Right kidney (tissue), 1 donor: ENCODE measurements at regions not wholly inside any gene's neighbourhood (a gene's known extent, or its start where the extent isn't known, plus 50 kb on each side); places are given as distances from the start of the nearest gene placed in this dataset.
"Not testable (repeated sequence)": the region's sequence is repeated elsewhere in the genome, so short reads cannot be mapped to it uniquely, and the experiment has no call there.

Experiments used
- DNase-seq: peaks from one replicate; pipeline ENCODE4 v3.0.0-alpha.2; 2016

DNA sequence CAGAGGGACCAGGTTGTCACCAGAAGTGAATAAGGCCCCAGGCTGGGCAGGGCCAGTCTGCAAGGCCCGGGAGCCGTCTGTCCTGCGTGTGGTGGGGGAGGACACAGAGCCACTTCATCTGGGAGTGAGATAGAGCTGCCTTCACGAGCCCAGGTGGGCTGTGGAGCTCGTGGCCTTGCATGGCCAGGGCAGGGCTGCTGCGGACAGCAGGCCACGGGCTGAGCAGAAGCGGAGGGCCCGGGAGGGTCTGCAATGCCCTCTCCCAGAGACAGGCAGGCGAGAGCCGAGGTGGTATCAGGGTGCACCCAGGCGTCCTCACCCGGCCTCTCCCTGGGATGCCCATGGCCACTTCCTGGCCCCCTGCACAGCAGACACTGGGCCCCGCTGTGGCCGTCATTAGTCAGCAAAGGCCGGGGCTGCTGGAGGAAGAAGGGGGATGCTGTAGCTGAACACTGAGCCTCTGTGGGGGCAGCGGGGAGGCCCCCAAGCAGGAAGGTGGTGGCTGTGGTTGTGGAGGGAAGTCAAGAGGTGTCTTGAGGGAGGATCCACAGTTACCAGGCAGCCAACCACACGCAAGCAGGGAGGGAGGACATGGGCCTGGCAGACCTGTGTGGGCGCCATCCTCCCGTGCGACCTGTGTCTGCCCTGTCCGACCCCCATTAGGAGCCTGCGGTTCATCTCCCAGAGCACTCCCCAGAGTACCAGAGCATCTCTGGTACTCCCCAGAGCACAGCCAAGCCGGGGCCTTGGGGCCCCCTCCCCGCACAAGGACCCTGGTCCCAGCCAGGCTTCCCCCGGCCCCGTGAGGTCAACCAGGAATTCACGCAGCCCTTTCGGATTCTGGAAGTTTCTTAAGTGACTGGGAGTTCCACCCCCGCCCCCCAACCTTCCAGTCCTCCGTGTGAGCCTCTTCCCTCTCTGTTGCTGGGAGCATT lies 1109.5 kb downstream of the BRD1 start:
- no peak for DNase-seq

DNA sequence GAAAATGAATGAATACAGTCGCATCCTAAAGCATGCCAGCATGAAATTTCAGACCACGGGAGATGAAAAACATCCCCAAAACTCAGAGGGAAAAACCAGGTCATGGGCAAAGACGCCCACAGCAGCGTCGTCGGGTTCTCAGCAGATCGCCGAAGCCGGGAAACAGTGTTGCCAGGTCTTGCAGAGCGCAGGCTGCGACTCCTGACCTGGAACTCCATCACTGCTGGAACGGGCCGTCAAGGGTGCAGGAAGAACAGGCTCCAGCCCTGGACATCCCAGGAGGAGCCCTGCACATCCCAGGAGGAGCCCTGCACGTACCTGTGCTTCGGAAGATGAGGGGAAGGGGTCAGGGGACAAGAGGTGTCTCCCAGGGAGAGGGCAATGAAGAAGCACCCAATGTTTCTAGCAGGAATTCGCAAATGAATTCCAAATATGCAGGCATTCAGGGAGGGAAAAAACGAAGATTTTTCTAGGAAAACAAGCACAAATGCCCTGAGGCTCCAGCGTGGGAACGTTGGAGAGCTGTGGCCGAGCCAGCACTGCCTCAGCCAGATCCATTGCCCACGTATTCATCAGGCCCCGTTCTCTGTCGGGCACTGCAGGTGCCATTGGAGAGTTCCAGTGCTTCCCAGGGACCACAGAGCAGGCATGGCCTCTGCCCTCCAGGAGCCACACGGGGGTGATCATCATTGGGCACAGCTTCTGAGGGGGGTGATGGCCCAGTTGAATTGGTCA lies 1110.4 kb downstream of the BRD1 start:
- no peak for DNase-seq

DNA sequence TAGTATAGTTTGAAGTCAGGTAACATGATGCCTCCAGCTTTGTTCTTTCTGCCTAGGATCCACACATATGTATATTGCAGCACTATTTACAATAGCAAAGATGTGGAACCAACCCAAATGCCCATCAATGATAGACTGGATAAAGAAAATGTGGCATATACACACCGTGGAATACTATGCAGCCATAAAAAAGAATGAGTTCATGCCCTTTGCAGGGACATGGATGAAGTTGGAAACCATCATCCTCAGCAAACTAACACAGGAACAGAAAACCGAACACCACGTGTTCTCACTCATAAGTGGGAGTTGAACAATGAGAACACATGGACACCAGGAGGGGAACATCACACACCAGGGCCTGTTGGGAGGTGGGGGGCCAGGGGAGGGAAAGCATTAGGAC lies 1111.5 kb downstream of the BRD1 start:
- not testable (repeated sequence) for DNase-seq

DNA sequence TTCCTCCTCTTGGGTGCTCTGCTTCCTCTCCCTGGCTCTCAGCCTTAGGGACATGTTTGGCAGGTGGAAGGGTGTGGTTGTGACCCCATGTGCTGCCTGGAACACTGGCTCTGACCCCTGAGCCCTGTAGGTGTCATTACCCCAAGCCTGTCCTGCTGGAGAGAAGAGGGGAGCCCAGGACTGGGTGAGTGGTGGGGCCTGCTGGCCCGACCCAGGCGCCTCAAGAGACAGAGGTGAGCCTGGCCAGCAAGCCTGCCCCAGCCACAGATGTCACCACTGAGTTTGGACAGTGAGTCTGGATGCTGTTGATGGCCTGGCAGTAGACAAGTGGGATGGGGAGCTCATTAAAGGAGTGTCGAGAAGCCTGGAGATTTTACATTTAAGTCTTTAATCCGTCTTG lies 1112.2 kb downstream of the BRD1 start:
- DNase-seq, result no peak

DNA sequence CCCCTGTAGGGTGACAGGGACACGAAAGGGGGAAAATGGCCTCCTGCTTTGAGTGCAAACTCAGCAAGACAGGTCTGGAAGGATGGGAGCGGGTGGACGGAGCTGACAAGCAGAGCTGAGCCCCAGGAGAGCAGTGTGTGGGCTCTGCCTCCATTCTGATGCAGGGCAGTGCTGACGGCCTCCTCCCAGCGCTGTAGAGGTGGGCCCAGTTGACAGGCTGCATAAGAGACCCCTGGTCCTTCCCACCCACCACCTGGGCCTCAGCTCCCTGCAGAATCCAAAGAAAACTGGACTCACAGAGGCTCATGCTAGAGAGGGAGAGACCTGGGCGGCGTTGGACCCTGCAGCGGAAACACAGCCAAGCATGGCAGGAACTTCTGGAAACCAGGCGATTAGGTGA lies 1113.4 kb downstream of the BRD1 start:
- DNase-seq, result no peak

DNA sequence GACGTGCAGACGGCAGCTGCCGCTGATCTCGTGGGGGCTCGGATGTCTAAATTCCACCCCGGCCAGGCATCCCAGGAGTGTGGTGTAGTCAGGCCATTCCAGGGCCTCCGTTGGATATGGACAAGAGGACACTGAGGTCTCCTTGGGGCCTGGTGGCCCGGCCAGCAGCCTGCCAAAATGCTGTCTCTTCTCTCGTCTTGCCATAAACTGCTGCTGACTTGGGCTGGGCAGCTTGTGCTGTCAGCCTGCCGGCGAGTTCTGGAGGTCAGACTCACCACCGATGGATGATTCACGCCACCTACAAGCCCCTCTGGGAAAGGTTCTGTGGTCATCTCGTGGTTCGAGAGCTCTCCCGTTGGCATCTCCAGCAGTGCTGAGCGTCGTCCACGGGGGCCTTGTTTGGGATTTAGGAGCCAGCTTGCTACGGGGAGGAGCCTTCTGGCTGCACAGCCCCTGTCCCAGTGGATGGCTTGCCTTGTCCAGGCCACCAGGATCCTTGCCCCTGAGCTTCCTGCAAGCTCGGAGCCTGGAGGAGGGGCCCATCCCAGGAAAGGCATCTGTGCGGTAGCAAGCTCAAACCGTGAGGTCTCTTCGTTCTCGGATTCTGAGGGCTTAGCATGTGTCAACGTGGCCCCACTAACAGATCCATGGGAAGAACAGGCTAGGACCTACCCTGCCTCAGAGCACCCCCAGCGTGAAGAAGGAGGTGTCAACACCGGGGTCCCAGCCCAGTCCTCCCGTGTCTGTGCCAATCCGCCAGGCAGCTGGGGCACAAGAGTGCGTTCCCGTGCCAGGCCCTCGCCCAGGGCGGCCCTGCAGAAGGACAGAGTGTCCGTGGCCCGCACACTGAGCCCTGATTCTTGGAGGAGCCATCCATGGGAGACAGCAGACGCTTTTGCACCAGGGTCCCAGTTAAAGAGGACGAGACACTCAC lies 1114.1 kb downstream of the BRD1 start:
- DNase-seq, result no peak

DNA sequence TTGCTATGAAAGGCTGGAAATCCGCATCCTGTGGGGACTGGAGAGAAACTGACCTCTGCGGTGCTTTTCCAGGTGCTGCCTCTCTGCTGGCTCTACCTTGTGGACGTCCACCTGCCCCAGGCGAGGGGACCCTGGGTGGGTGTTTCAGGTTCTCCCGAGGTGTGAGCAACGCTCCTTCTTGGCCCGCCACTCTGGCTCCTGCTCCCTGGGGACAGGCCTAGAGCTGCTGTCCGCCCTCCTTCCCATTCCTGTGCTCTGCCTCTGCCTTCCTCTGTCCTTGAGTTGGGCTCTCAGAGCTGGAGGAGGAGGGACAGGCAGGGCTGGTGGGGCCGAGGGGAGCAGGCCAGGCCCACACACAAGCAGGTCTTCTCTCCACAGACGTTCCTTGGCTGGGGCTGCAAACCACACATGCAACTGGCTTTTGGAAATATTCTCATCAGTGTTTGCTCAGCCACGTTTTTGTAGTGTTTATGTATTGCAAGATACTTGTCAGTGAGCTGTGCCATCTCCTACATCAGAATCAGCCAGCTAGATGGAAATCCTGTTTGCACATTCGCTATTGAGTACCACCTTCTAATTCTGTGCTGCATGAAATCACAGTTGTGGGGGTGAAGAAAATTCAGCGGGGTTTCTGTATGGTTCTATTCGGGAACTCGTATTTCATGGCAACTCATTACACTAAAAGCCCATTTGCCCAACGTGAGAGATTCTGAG lies 1115.0 kb downstream of the BRD1 start:
- no peak for DNase-seq

DNA sequence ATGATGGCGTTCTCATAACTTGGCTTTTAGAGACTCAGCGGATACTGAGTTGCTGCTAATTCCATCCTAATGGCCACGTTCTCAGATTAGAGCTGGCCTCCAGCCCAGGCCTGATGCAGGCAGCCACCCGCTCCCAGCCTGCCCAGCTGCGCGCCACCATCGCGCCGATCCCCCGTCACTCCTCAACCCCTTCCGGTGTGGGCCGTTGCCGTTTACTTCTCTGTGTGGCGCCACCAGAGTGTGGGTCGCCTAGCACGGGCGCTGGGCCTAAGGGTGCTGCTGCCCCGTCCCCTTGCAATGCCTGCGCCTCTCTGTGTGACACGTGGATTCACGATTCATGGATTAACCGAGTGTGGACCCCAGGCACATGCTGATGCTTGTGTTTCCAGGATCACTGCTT lies 1116.0 kb downstream of the BRD1 start:
- no peak for DNase-seq

DNA sequence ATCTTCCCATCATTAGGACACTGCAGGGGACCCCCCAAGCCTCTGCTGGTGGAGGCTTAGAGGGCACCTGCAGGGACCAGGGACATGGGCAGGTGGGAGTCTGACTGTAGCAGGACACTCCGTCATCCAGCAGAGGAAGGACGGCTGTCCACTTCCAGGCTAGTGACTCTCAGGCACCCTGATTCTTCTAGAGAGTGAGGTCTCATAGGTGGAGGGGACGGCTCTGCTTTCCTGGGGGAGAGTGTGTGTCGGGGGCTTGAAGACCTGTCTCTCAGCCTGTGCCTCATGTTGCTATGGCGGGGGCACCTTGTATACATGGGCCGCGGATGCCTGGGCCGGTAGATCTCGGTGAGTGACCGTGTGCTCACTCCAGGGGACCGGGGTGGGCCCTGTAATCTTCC lies 1116.6 kb downstream of the BRD1 start:
- DNase-seq, result no peak

DNA sequence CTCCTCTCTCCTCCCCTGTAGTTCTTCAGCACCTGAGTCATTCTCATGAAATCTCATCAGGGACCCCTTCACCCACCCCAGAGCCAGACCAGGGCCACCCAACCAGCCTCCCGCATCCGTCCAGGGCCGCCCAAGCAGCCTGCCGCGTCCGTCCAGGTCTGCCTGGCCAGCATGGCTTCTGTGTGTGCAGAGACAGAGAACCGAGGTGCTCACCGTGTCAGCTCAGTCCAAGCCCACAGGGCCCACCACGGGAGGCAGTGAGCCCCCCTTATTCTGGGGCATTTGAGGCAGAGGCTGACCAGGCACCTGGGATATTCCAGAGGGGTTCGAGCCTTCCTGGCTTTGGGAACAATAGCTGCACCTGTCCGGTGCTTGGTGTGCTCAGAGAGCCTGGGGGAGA lies 1117.3 kb downstream of the BRD1 start:
- no peak for DNase-seq

DNA sequence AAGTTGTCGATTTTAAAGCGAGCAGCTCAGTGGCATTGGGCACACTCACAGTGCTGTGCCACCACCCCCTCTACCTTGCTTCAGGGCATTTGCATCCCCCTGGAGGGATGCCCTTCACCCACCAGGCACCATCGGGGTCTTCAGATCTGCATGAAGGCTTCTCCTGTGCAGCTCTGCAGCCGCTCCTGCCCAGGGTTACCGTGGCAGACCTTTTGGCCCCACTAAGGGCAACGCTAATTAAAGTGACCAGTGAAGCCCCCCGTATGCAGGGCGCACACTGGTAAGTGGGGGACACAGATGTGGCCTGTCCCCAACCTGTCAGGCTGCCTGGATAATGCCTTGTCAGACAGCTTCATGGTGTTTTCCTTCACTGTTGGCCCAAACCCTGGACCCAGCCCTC lies 1117.7 kb downstream of the BRD1 start:
- DNase-seq, result no peak

DNA sequence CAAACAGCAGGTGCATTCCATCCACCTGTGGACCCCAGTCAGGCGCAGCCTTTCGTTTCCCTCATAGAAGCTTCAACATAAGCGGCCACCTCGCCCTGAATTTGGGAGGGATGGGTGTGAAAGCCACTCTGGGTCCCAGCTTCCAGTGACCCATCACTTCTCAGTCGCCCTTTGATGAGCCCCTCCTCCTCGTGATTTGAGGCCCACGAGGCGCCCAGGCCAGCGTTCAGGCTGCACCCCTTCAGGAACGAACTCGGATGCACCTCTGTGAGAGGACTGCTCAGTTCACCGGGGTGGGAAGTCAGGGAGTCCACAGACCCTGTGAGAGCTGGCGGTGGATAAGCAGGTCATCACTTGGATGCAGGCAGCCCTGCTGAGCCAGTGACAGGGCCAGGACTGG lies 1118.2 kb downstream of the BRD1 start:
- DNase-seq, result no peak

DNA sequence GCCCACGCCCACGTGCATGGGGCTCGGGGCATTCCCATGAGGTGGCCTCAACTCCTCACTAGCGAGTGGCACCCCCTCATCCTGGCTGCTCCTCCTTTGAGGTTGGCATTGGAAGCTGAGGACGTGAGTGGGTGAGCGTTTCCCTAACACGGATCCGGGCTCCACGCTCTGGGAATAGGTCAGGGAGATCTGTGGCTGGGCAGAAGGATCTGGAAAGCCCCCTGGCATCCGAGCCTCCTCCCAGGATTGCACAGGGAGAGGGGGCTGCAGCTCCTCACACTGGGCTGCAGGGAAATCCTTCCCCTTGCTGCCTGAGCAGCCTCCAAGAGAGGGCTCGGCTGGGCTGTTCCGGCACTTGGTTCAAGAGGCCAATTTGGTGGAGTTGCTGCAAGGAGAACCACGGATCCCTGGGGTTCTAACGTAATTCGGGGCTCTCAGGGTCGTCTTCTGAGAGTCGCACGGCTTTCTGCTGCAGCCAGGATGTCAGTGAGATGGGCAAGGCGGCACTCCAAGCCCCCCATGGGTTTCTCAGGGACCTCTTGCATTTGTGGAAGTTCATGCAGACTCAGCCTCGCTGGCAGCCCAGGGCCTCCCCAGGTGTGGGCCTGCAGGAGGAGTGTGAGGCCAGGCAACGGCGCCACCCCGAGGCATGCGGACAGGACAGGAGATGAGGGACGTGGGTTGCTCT lies 1119.0 kb downstream of the BRD1 start:
- no peak for DNase-seq

DNA sequence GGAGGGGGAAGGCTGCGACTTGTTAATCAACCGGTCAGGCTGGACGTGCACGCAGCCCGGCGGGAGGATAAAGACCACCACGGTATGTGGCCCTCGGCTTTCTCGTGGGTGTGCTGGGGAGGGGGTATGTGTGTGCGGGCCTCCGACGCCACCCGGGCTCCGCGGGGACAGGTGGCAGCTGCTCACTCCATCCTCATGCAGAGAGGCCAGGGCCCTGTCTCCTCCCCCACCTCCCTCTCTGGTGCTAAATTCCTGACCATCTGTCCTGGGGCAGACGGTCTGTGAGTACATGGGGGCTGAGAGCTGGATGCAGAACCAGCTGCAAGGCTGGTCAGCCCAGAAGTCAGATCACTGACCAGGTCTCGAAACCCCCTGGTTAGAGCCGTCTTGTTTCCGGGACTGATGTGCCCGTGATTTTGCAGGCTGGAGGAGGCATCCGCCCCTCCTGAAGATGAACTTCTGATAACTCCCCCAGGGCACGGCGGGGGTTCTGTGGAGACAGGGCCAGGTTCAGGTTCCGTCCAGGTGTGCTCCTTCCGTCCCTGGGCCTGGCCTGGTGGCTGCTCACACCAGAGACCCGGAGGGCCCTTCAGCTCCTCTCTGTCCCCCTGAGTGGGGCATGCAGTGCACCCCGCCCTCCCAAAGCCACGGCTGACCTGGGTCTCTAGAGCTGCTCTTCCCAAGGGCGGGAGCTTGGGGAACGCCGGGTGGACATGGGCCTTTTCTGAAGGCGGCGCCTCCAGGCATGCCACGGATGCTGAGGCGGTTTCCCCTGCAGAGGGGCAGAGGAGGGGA lies 1119.7 kb downstream of the BRD1 start:
- no peak for DNase-seq

DNA sequence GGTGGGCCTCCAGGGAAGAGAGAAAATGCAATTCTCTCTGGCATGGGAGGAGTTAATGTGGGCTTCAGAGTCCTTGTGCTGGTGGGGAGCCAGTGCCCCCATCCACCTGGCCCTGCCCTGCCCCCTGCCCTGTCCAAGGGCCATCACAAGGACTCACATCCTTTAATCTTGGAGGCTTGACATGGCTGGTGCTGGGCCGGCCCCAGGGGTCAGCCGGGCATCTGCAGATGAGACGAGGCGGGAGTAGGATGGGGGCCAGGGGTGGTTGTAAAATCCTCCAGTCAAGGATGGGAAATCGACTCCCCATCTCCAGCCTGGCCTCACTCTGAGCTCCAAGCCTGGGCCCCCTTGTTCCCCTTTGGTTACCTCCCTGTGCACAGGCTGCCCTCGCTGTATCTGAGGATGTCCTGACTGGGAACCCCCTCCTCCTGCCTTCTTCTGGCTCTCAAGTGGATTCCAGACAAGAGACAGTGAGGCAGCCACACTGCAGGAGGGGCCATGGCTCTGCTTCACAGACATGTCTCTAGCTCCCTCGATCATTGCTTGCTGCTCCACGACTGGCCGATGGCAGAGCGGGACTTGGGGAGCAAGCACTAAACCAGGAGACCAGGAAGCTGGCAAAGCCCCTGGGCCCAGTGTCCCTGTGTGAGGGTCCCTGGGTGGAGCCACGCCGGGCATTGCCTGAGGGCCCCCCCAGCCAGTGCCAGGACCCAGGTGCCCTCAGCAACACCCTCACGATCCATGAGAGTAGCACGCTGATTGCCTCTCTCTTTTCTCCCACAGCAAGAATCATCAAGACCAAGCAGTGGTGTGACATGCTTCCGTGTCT lies 1120.5 kb downstream of the BRD1 start:
- no peak for DNase-seq

DNA sequence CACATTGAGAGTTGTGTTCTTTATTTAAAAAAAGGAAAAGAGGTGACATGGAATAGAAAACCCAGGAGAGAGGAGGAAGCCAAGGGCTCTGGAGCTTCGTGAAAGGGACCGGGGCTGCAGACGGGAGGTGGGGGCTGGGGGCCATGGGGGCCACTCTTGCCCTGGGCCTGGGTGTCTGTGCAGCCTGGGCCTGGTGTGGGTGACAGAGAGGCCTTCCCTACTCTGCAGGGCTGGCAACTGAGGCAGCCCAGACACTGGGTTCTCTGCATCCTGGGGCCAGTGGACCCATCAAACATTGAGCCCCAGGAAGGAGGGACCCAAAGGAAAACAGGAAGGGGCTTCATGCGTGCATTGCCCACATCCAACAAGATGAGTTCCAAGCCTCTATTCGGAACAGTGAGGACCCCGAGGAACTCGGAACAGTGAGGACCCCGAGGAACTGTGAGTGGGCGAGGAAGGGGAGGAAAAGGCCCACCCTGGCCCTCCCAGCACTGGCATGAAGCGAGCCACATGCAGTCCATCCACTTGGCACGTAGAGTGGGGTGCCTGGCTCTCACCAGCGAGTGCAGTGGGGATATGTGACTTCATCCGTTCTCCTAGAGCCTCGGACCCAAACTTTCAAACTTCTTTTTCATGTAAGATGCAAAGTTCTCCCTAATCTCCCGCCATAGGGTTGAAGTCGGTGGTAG lies 1121.6 kb downstream of the BRD1 start:
- no peak for DNase-seq

DNA sequence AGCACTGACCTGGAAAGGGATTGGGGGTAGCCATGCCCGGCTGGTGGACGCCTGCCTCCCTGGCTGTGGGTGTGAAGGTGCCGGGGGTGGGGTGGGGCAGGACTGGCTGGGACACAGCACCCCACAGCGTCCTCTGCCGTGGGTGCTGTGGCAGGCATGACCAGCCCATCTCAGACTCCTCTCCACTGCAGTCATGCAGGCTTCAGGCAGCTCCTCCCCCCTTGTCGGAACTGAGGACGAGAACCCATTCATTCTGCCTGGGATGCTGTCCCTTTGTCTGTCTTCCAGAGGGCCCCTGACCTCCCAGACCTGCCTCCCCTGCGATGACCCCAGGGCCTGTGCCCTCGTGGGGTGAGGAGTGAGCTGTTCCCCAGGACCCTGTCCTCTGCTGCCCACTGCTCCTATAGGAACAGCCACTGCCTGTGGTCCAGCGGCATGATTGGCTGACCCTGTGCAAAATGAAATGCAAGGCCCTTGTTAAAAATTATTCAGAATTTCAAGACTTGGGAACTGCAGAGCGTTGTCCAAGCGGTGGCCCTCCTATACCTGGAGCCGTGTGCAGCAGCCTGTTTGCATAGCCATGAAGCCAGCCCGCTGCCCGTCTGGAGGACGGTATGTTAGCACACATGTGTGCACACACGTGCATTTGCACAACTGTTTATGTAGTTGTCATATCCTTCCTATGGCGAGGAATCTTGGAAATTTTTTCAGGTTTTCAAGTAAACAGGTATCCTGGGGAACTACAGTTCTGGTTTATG lies 1122.3 kb downstream of the BRD1 start:
- no peak for DNase-seq

DNA sequence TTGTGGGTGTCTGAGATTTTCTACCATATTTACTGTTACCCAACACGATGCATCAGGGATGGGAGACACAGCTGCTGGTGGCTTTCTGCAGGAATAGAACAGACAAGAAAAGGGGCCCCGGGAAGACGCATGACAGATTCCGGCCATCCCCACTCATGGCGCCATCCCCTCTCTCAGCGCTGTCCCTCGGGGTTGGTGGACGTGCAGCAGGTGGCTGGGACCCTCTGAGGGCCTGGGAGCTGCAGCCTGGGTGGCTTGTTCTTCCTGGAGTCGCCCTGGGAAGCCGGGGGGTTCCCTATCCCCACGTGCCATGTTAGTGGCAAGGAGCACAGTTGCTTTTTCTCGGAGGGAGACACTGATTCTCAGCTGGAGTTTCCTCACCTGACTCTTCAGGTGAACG lies 1123.3 kb downstream of the BRD1 start:
- no peak for DNase-seq
